ENCODE measurements at regions not wholly inside any gene's neighbourhood (a gene's known extent, or its start where the extent isn't known, plus 50 kb on each side); places are given as distances from the start of the nearest gene placed in this dataset.
"Not testable (repeated sequence)": the region's sequence is repeated elsewhere in the genome, so short reads cannot be mapped to it uniquely, and the experiment has no call there.

GRCh38 chr4:37771771-37772170, 54.7 kb upstream of the PGM2 start:
- DNase-seq = no peak

- DNase-seq = no peak
These were observed 56.5 kb upstream of the PGM2 start for GRCh38 chr4:37770016-37770415.

- DNase-seq = no peak
These were observed 57.0 kb upstream of the PGM2 start for GRCh38 chr4:37769391-37769989.

DNA sequence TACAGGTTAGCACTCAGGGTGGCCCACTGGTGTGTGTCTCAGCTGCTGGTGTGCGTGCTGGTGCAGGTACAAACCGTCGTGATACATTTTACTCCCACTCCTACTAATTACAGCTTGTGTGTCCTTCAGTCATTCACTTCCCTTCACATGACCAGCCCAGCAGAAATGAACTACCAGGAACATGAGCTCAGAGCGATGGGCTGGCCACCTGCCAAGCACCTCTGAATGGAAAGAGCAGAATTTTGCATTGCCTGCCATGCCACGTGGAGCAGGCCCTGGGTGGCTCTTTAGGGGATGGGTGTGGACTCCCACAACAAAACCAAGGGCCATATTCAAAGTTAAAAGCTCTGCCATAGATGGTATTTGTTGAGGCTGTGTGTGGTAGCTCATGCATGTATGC, 58.9 kb upstream of the PGM2 start:
- DNase-seq = peak; percentile 15

GRCh38 chr4:37767019-37767418, 59.5 kb upstream of the PGM2 start:
- no peak for DNase-seq

DNA sequence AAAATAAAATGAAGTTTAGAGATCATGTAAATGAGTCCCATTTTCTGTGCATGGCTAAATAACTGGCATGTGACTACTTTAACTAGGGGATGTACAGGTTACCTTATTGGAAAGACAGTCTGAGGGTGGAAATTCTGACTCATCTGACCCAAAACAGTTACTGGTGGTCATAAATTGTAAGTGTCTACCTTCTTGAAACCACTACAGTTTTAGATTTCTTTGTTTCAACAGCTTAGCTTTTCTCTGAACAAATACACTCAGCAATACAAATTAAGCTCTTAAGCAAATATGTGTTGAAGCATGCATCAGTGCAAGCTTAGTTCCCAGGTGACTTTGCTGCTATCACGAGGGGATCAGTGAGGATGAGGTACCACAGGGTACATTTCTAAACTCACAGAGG, 60.7 kb upstream of the PGM2 start:
- DNase-seq = no peak

- no peak for DNase-seq
These were observed 62.7 kb upstream of the PGM2 start for GRCh38 chr4:37763831-37764230.

DNA sequence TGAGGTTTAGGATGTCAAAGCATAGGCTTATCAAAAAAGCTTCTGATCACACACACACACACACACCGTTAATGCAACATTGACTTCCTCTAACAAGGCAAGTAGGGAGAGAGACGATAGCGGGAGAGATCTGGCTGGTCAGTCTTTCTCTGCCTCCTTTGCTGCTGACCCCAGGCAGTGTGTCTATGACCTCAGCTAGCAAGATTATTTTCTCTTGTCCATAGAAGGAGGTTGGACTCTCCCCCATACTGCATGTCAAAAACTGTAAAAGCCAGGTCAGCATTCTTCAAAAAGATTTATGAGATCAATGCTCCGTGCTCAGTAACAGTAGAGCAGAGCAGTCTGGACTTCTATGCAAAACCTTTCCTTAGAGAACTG, 63.5 kb upstream of the PGM2 start:
- DNase-seq = no peak

GRCh38 chr4:37762294-37762990, 64.0 kb upstream of the PGM2 start:
- no peak for DNase-seq

DNA sequence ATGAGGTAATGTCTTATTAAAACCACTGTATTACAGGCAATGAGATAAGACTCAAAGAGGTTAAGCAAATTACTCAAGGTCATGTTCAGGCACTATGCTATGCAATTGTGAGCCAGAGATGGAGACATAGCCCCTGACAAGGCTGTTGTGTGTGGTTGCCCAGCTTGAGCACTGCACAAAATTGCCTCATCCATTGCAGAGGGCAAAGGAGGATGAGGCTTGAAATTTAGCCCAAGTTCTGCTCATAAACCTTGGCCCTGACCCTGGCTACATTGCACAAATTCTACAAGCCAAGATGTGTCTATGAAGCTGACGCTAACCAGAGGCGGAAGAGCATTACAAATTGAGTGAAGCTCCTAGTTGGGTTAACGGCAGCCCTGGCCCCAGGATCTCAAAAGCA, 65.6 kb upstream of the PGM2 start:
- DNase-seq = no peak

GRCh38 chr4:37759833-37760232, 66.7 kb upstream of the PGM2 start:
- no peak for DNase-seq

GRCh38 chr4:37758226-37758625, 68.3 kb upstream of the PGM2 start:
- peak; percentile 16 for DNase-seq

GRCh38 chr4:37757761-37758160, 68.7 kb upstream of the PGM2 start:
- no peak for DNase-seq

- DNase-seq = no peak
These were observed 69.4 kb upstream of the PGM2 start for GRCh38 chr4:37757121-37757520.

DNA sequence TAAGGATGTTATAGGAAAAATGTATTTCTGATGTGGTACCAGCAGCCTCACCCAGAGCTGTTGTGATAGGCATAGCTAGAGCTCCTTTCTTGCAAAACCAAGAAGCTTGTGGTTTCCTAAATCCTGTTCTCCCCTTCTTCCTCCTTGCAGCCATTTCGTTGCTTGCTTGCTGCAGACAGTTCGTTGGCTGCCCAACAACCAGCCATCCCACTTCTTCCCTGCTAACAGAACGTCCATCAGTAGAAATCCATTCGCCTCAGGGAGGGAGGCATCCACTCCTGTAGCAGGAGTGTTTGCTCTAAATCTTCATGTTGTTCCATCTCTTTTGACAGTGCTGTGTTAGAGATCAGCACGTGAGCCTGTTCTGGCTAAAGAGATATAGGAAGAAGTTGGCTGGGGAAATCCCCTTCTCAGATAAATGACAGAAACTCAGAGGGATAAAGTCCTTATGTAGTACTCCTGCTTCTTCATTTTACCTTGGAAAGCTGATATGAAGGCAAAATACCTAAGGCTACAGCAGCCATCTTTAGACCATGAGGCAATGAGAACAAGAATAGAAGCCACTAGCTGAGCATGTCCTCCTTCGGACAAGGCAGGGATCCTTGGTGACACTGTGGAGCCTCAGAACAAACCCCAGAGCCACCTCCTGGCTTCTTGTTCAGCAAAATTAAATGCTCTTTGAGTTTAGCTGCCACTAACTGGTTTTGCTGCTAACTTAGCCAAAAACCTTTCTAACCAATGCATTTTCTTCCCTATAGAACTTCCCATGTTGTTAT, 68.4 kb upstream of the RELL1 start:
- no peak for DNase-seq

GRCh38 chr4:37749398-37749988, 63.3 kb upstream of the RELL1 start:
- no peak for DNase-seq

GRCh38 chr4:37748485-37748884, 62.3 kb upstream of the RELL1 start:
- no peak for DNase-seq

GRCh38 chr4:37747772-37748330, 61.7 kb upstream of the RELL1 start:
- DNase-seq = no peak

- not testable (repeated sequence) for DNase-seq
These were observed 60.7 kb upstream of the RELL1 start for GRCh38 chr4:37746852-37747251.

- no peak for DNase-seq
These were observed 59.8 kb upstream of the RELL1 start for GRCh38 chr4:37745946-37746345.

GRCh38 chr4:37742149-37742548, 56.0 kb upstream of the RELL1 start:
- DNase-seq = no peak

DNA sequence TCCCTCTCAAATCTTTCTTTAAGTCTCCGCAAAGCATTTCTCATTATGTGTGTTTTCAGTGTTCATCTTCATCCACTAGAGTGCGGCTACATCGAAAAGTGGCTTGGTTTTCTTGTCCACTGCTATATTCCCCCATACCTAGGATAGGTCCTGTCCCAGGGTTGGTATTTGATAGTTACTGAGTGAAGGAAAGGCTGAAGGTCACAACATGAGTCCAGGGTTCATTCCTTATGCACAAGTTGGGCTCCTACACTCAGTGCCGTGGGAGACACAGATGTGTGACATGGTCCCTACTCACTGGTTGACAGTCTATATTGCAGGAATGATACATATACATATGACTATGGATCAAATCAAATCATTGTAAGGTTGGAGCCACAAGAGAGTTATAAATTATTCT, 55.4 kb upstream of the RELL1 start:
- no peak for DNase-seq

- no peak for DNase-seq
These were observed 54.4 kb upstream of the RELL1 start for GRCh38 chr4:37740546-37740945.

Data from muscle of arm (tissue), 1 donor.